ENCODE measurements at regions not wholly inside any gene's neighbourhood (a gene's known extent, or its start where the extent isn't known, plus 50 kb on each side); places are given as distances from the start of the nearest gene placed in this dataset.

GRCh38 chr5:143644727-143645126, 167.2 kb upstream of the HMHB1 start:
- TF ChIP-seq, protein P1, sequence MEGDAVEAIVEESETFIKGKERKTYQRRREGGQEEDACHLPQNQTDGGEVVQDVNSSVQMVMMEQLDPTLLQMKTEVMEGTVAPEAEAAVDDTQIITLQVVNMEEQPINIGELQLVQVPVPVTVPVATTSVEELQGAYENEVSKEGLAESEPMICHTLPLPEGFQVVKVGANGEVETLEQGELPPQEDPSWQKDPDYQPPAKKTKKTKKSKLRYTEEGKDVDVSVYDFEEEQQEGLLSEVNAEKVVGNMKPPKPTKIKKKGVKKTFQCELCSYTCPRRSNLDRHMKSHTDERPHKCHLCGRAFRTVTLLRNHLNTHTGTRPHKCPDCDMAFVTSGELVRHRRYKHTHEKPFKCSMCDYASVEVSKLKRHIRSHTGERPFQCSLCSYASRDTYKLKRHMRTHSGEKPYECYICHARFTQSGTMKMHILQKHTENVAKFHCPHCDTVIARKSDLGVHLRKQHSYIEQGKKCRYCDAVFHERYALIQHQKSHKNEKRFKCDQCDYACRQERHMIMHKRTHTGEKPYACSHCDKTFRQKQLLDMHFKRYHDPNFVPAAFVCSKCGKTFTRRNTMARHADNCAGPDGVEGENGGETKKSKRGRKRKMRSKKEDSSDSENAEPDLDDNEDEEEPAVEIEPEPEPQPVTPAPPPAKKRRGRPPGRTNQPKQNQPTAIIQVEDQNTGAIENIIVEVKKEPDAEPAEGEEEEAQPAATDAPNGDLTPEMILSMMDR (IDR thresholded peaks at IDR 0.05; ENCODE audit: insufficient read depth, low read length): no peak
- TF ChIP-seq POLR2AphosphoS5 (IDR thresholded peaks at IDR 0.05; ENCODE audit: low read depth): no peak

Measured in HL-60 (cell line).